ENCODE measurements at regions not wholly inside any gene's neighbourhood (a gene's known extent, or its start where the extent isn't known, plus 50 kb on each side); places are given as distances from the start of the nearest gene placed in this dataset.

- 56 to 83% (median 67%) methylated on average over 13 to 15 of the region's 15 CpGs for WGBS, 4 donors
- intact Hi-C loops (cut with DNase I) = no loop called here
- TF ChIP-seq CTCF (IDR thresholded peaks at IDR 0.05) = no peak
- no peak for TF ChIP-seq POLR2A (IDR thresholded peaks at IDR 0.05)
- H3K36me3 ChIP-seq (replicated peaks in 1 of 2) = no peaks in the 10 kb centered on the region
- H3K4me1 ChIP-seq (replicated peaks in 1 of 2) = no peaks in the 10 kb centered on the region
- DNase-seq = no peak
- H3K9me3 ChIP-seq (replicated peaks in 1 of 3) = no peaks in the 10 kb centered on the region
- no peak overlapping the region for H3K4me3 ChIP-seq
- no peak overlapping the region for H3K27ac ChIP-seq
- peaks cover 25% of the 10 kb centered on the region for H3K27me3 ChIP-seq
Observed at GRCh38 chr2:467101-467500, 179.2 kb upstream of the ALKAL2 start.

DNA sequence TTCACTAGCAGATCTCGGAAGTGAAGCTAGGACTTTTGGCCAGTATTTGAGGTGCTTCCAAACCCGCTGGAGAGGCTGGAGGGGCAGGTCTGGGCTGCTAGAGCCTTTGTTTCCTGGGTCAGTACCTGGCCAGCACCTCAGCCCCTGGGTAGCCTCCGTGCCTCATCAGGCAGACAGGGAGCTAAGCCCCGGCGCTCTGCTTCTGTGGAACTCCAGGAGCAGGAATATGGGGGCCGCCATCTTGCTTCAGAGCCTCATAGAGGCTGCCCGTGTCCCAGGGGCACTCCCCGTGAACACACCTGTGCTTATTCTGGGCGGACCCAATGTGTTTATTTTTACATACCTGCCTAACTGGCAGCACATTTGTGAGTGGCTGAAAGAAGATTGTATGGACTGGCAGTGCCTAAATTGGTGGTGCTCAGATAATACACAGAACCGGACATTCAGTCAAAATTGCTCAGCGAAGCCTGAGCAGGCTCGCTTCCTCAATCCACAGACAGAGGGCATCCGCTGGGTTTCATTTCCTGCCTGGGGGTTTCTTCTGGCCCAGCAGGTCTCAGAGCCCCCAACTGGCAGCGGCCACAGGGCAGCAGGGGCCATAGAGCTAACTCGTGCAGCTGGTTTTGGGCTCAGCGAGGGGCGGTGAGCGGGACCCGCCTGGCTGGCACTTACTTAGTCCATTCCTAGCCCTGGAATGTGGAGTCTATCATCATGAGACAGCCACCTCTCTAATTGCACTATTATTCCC is 176.8 kb upstream of the ALKAL2 start:
- no peaks in the 10 kb centered on the region for H3K4me1 ChIP-seq (replicated peaks in 1 of 2)
- H3K27me3 ChIP-seq = peaks cover 25% of the 10 kb centered on the region
- DNase-seq = no peak
- WGBS, 4 donors = 83 to 88% (median 85%) methylated on average over 11 to 19 of the region's 19 CpGs
- intact Hi-C loops (cut with DNase I) = no loop called here
- H3K27ac ChIP-seq = no peak overlapping the region
- H3K4me3 ChIP-seq = no peak overlapping the region
- H3K36me3 ChIP-seq (replicated peaks in 1 of 2) = no peaks in the 10 kb centered on the region
- TF ChIP-seq POLR2A (IDR thresholded peaks at IDR 0.05) (no peak), CTCF (IDR thresholded peaks at IDR 0.05) (no peak)
- H3K9me3 ChIP-seq (replicated peaks in 1 of 3) = no peaks in the 10 kb centered on the region

GRCh38 chr2:460861-461260 is 173.0 kb upstream of the ALKAL2 start:
- no peaks in the 10 kb centered on the region for H3K4me1 ChIP-seq (replicated peaks in 1 of 2)
- H3K9me3 ChIP-seq (replicated peaks in 1 of 3) = no peaks in the 10 kb centered on the region
- H3K4me3 ChIP-seq = no peak overlapping the region
- H3K27ac ChIP-seq = no peak overlapping the region
- 35 to 52% (median 46%) methylated on average over 6 of the region's 6 CpGs for WGBS, 4 donors
- peaks cover 3% of the 10 kb centered on the region for H3K27me3 ChIP-seq
- TF ChIP-seq CTCF (IDR thresholded peaks at IDR 0.05) = no peak
- no peak for TF ChIP-seq POLR2A (IDR thresholded peaks at IDR 0.05)
- no peaks in the 10 kb centered on the region for H3K36me3 ChIP-seq (replicated peaks in 1 of 2)
- intact Hi-C loops (cut with DNase I) = no loop called here
- DNase-seq = no peak

GRCh38 chr2:459931-460330 is 172.0 kb upstream of the ALKAL2 start:
- Histone ChIP-seq H3K36me3 (replicated peaks in 1 of 2) (no peaks in the 10 kb centered on the region), H3K27me3 (no peaks in the 10 kb centered on the region), H3K4me3 (no peak overlapping the region), H3K27ac (no peak overlapping the region), H3K4me1 (replicated peaks in 1 of 2) (no peaks in the 10 kb centered on the region), H3K9me3 (replicated peaks in 1 of 3) (no peaks in the 10 kb centered on the region)
- intact Hi-C loops (cut with DNase I) = no loop called here
- no peak for DNase-seq
- TF ChIP-seq CTCF (IDR thresholded peaks at IDR 0.05) = no peak
- TF ChIP-seq POLR2A (IDR thresholded peaks at IDR 0.05) = no peak
- WGBS, 4 donors = 26 to 42% (median 41%) methylated on average over 4 of the region's 4 CpGs
